Smooth muscle cell (in vitro differentiated cells): ENCODE measurements at regions not wholly inside any gene's neighbourhood (a gene's known extent, or its start where the extent isn't known, plus 50 kb on each side); places are given as distances from the start of the nearest gene placed in this dataset.

Source experiments
- DNase-seq: peaks from one replicate; lab custom pipeline; 2025; ENCODE audit not compliant: unreplicated experiment; lab: John Stamatoyannopoulos, UW
- H2AFZ ChIP-seq: fragments of 200-600 bp; sonication (generic); 2 replicates; pipeline ENCODE4 v1.6.0; 2016; ENCODE audit warnings: antibody characterized with exemption, low read depth, mild to moderate bottlenecking
- H3F3A ChIP-seq: fragments of 200-600 bp; sonication (generic); 2 replicates; pipeline ENCODE4 v1.6.0; 2017; ENCODE audit warnings: antibody characterized with exemption, low read depth
- H3K27ac ChIP-seq: fragments of 200-600 bp; sonication (generic); 2 replicates; pipeline ENCODE4 v1.5.1; 2016; ENCODE audit warnings: low read depth, mild to moderate bottlenecking
- H3K27me3 ChIP-seq: fragments of 200-600 bp; sonication (generic); 2 replicates; pipeline ENCODE4 v1.6.1; 2016; ENCODE audit warnings: low read depth, mild to moderate bottlenecking
- H3K36me3 ChIP-seq: fragments of 200-600 bp; sonication (generic); 2 replicates; pipeline ENCODE4 v1.5.1; 2016; ENCODE audit warnings: low read depth
- H3K4me1 ChIP-seq: fragments of 200-600 bp; sonication (generic); 2 replicates; pipeline ENCODE4 v1.5.1; 2016; ENCODE audit warnings: low read depth
- H3K4me2 ChIP-seq: fragments of 200-600 bp; sonication (generic); 2 replicates; pipeline ENCODE4 v1.6.0; 2016; ENCODE audit warnings: mild to moderate bottlenecking
- H3K4me3 ChIP-seq: fragments of 200-600 bp; sonication (generic); 2 replicates; pipeline ENCODE4 v1.5.1; 2016; ENCODE audit warnings: mild to moderate bottlenecking
- H3K79me2 ChIP-seq: fragments of 200-600 bp; sonication (generic); 2 replicates; pipeline ENCODE4 v1.6.0; 2016; ENCODE audit warnings: low read depth, mild to moderate bottlenecking
- H3K9ac ChIP-seq: fragments of 200-600 bp; sonication (generic); 2 replicates; pipeline ENCODE4 v1.6.0; 2016; ENCODE audit warnings: low read depth
- H3K9me3 ChIP-seq: fragments of 200-600 bp; sonication (generic); replicated peaks from 2 replicates; pipeline ENCODE4 v1.5.1; 2016; ENCODE audit warnings: low read depth
- H4K20me1 ChIP-seq: fragments of 200-600 bp; sonication (generic); 2 replicates; pipeline ENCODE4 v1.6.0; 2016; ENCODE audit warnings: low read depth
- WGBS: methylation state at CpG from one replicate; pipeline ENCODE4 v1.1.7; 2016; ENCODE audit warnings: low lambda C conversion rate; 5-methylcytosine and 5-hydroxymethylcytosine counted together
- TF ChIP-seq, protein P1 (sequence below): fragments of 200-600 bp; sonication (generic); IDR thresholded peaks from 2 replicates; pipeline ENCODE4 v1.5.1; 2017; ENCODE audit warnings: borderline replicate concordance, mild to moderate bottlenecking, antibody characterized with exemption; ENCODE audit not compliant: insufficient read depth, poor library complexity, severe bottlenecking

DNA sequence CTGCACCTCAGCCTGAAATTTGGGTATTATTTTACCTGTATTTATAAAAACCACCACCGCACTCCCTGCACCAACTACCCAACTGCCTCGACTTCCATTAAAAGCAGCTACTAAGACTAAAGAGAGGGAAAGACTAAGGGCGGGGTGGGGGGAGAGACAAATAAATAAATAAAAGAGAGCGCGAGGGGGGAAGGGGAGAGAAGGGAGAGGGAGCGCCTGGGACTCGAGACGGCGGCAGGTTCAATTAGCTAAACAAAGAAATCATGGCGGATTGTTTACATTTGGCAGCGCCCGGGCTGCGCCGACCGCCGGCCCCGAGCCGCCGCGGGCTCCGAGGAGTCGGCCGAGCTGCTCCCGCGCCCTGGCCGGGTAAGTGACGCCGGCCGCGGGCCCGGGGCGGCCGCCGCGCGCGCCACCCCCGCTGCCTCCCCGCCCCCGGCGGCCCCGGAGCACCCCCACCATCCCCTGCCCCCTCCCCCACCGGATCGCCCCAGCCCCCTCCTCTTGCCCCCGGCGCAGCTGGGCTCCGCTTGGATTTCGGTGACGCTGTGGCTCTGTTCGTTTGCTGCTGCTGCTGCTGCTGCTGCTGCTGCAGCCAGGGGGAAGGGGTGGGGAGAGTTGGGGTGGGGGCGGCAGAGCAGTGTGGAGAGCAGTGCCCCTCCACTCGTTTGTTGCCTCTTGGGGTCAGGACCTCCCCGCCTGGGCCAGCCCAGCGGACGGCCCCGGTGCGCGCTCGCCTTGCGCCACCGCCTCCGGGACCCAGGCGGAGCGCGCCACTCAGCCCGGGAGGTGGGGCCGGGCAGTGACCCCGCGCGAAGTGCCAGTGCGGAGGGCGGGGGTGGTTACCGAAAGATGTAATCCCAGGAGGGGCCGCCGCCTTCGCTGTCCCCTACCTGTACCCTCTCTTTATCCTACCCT lies 187.2 kb upstream of the FANCL start:
- no peaks in the 10 kb centered on the region for H3K27me3 ChIP-seq
- H3F3A ChIP-seq, result peaks cover 12% of the 10 kb centered on the region
- H3K4me2 ChIP-seq, result peak overlapping the region; percentile 97
- peaks cover 13% of the 10 kb centered on the region for H3K4me1 ChIP-seq
- H3K79me2 ChIP-seq, result no peaks in the 10 kb centered on the region
- H3K4me3 ChIP-seq, result peak overlapping the region; percentile 85
- peak overlapping the region; percentile 89 for H2AFZ ChIP-seq
- H3K9me3 ChIP-seq, result no peaks in the 10 kb centered on the region
- no peak for DNase-seq
- no peak overlapping the region for H3K27ac ChIP-seq
- TF ChIP-seq, protein P1, sequence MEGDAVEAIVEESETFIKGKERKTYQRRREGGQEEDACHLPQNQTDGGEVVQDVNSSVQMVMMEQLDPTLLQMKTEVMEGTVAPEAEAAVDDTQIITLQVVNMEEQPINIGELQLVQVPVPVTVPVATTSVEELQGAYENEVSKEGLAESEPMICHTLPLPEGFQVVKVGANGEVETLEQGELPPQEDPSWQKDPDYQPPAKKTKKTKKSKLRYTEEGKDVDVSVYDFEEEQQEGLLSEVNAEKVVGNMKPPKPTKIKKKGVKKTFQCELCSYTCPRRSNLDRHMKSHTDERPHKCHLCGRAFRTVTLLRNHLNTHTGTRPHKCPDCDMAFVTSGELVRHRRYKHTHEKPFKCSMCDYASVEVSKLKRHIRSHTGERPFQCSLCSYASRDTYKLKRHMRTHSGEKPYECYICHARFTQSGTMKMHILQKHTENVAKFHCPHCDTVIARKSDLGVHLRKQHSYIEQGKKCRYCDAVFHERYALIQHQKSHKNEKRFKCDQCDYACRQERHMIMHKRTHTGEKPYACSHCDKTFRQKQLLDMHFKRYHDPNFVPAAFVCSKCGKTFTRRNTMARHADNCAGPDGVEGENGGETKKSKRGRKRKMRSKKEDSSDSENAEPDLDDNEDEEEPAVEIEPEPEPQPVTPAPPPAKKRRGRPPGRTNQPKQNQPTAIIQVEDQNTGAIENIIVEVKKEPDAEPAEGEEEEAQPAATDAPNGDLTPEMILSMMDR, result no peak
- peak overlapping the region; percentile 36 for H3K9ac ChIP-seq
- no peaks in the 10 kb centered on the region for H3K36me3 ChIP-seq
- no peaks in the 10 kb centered on the region for H4K20me1 ChIP-seq
- 2% methylated on average over 23 of the region's 76 CpGs for WGBS

DNA sequence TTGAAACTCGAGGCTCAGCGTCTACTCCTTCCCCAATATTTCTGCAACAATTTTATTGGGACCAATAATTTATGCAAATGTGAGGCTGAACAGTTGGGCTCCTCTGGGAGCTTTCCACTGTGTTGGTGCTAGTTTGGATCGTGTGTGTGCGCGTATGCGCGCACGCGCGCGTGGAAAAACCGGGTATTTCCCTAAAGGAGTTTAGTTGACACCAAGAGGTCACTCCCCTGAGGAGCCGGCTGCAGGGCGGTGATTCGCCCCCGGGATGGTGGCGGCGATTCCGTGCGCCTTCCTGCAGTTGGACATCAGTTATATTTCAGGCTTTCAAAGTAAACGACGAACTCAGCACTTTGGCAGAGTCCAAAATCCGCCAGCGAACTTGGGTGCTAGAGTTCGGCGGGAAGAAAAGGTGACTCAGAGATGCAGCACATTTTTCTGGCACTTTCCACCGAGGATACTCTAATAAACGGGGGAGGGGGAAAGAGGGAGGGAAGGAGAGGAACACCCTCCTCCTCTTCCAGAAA lies 186.5 kb upstream of the FANCL start:
- H3K36me3 ChIP-seq, result no peaks in the 10 kb centered on the region
- peak overlapping the region; percentile 89 for H2AFZ ChIP-seq
- H3K27ac ChIP-seq, result no peak overlapping the region
- TF ChIP-seq, protein P1, result no peak
- WGBS, result under 1% methylated on average over 28 of the region's 28 CpGs
- peak overlapping the region; percentile 97 for H3K4me2 ChIP-seq
- peak overlapping the region; percentile 36 for H3K9ac ChIP-seq
- H3K79me2 ChIP-seq, result no peaks in the 10 kb centered on the region
- DNase-seq, result peak; percentile 19
- no peaks in the 10 kb centered on the region for H3K27me3 ChIP-seq
- H3K4me3 ChIP-seq, result peak overlapping the region; percentile 85
- H3F3A ChIP-seq, result peaks cover 12% of the 10 kb centered on the region
- peaks cover 13% of the 10 kb centered on the region for H3K4me1 ChIP-seq
- H3K9me3 ChIP-seq, result no peaks in the 10 kb centered on the region
- H4K20me1 ChIP-seq, result no peaks in the 10 kb centered on the region

DNA sequence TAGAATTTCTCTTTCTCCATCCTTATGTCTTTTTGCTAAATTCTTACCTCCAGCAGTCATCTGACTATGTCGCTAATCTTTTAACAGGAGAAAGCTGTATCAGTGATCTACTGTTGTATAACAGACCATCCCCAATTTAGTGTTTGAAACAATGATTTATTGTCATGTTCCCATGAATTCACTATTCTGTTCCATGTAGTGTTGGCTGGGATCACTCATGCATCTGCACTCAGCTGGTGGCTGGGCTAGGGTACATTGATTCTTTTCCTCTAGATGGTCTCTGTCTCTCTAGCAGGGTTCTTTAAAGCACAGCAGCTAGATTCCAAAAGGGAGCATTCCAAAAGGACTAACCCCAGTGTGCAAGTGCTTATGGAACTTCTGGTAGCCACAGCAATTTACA lies 184.2 kb upstream of the FANCL start:
- H3K9ac ChIP-seq, result no peak overlapping the region
- H3K36me3 ChIP-seq, result no peaks in the 10 kb centered on the region
- no peaks in the 10 kb centered on the region for H3K9me3 ChIP-seq
- no peaks in the 10 kb centered on the region for H3K27me3 ChIP-seq
- H3K4me3 ChIP-seq, result no peak overlapping the region
- no peaks in the 10 kb centered on the region for H3K79me2 ChIP-seq
- H3F3A ChIP-seq, result peaks cover 8% of the 10 kb centered on the region
- no peak for DNase-seq
- H4K20me1 ChIP-seq, result no peaks in the 10 kb centered on the region
- WGBS, result 100% methylated on average over 1 of the region's 1 CpG
- H3K27ac ChIP-seq, result no peak overlapping the region
- no peak overlapping the region for H3K4me2 ChIP-seq
- H3K4me1 ChIP-seq, result peaks cover 7% of the 10 kb centered on the region
- TF ChIP-seq, protein P1, result no peak
- H2AFZ ChIP-seq, result no peak overlapping the region

DNA sequence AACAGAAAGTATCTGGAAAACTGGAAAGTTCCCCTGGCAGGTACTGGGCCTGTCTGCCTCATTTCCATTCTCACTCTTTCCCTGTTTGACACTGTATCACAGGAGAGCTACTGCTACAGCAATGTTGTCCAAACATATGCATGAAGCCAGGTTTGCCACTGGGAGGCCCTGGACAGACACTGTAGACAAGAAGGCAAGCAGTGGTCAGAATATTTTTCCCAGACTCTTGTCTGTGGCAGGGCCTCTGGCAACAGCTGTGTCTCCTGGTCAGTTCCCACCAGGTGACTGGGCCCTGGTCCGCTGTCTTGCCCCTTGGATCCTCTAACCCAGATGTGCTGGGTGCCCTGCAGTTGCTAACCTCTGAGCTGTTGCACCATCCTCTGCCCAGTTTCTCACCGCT lies 178.9 kb upstream of the FANCL start:
- no peak overlapping the region for H3K27ac ChIP-seq
- no peaks in the 10 kb centered on the region for H3K27me3 ChIP-seq
- 97% methylated on average over 2 of the region's 2 CpGs for WGBS
- no peak overlapping the region for H3K4me2 ChIP-seq
- no peak overlapping the region for H3K4me3 ChIP-seq
- TF ChIP-seq, protein P1, result no peak
- no peaks in the 10 kb centered on the region for H4K20me1 ChIP-seq
- H3K9ac ChIP-seq, result no peak overlapping the region
- no peak overlapping the region for H2AFZ ChIP-seq
- H3K4me1 ChIP-seq, result no peaks in the 10 kb centered on the region
- no peak for DNase-seq
- H3F3A ChIP-seq, result no peaks in the 10 kb centered on the region
- H3K79me2 ChIP-seq, result no peaks in the 10 kb centered on the region
- H3K9me3 ChIP-seq, result no peaks in the 10 kb centered on the region
- no peaks in the 10 kb centered on the region for H3K36me3 ChIP-seq
